ENCODE measurements at regions not wholly inside any gene's neighbourhood (a gene's known extent, or its start where the extent isn't known, plus 50 kb on each side); places are given as distances from the start of the nearest gene placed in this dataset.

- Histone ChIP-seq H3K9me3 (ENCODE audit: control insufficient read depth in 2 of 3, insufficient read depth in 1 of 3, low read length in 3 of 3) (peaks cover 0 to 4% (median 0%) of the 10 kb centered on the region in 3 donors), H3K4me1 (ENCODE audit: control insufficient read depth in 2 of 3, insufficient read depth in 2 of 3, low read depth in 1 of 3, low read length in 3 of 3) (no peaks in the 10 kb centered on the region), H3K9ac (ENCODE audit: low read length in 3 of 3) (no peak overlapping the region), H3K36me3 (ENCODE audit: control insufficient read depth in 2 of 3, insufficient read depth in 3 of 3, low read length in 3 of 3) (no peaks in the 10 kb centered on the region), H3K27me3 (ENCODE audit: control insufficient read depth, insufficient read depth, low read length) (no peaks in the 10 kb centered on the region), H3K27ac (ENCODE audit: low read depth in 2 of 2, low read length in 2 of 2) (no peak overlapping the region), H3K4me3 (ENCODE audit: low read length in 3 of 3) (no peak overlapping the region)
- DNase-seq, result no peak
- intact Hi-C loops (cut with DNase I), result no loop called here
- no peak for FAIRE-seq
- no peak for TF ChIP-seq CTCF (IDR thresholded peaks at IDR 0.05; ENCODE audit: borderline replicate concordance, extremely low read depth, insufficient read depth)
These were observed 730.9 kb upstream of the TYRP1 start for GRCh38 chr9:11962327-11962726.

GRCh38 chr9:11966786-11967185, 726.4 kb upstream of the TYRP1 start:
- DNase-seq (peak in 1 of 5 donors; percentile 1), FAIRE-seq (no peak)
- Histone ChIP-seq H3K4me3 (ENCODE audit: low read length in 3 of 3) (no peak overlapping the region), H3K4me1 (ENCODE audit: control insufficient read depth in 2 of 3, insufficient read depth in 2 of 3, low read depth in 1 of 3, low read length in 3 of 3) (no peaks in the 10 kb centered on the region), H3K36me3 (ENCODE audit: control insufficient read depth in 2 of 3, insufficient read depth in 3 of 3, low read length in 3 of 3) (no peaks in the 10 kb centered on the region), H3K27ac (ENCODE audit: low read depth in 2 of 2, low read length in 2 of 2) (no peak overlapping the region), H3K27me3 (ENCODE audit: control insufficient read depth, insufficient read depth, low read length) (no peaks in the 10 kb centered on the region), H3K9me3 (ENCODE audit: control insufficient read depth in 2 of 3, insufficient read depth in 1 of 3, low read length in 3 of 3) (no peaks in the 10 kb centered on the region), H3K9ac (ENCODE audit: low read length in 3 of 3) (no peak overlapping the region)
- intact Hi-C loops (cut with DNase I), result no loop called here
- no peak for TF ChIP-seq CTCF (IDR thresholded peaks at IDR 0.05; ENCODE audit: borderline replicate concordance, extremely low read depth, insufficient read depth)

- FAIRE-seq, result no peak
- Histone ChIP-seq H3K4me3 (ENCODE audit: low read length in 3 of 3) (no peak overlapping the region), H3K27me3 (ENCODE audit: control insufficient read depth, insufficient read depth, low read length) (no peaks in the 10 kb centered on the region), H3K9me3 (ENCODE audit: control insufficient read depth in 2 of 3, insufficient read depth in 1 of 3, low read length in 3 of 3) (no peaks in the 10 kb centered on the region), H3K36me3 (ENCODE audit: control insufficient read depth in 2 of 3, insufficient read depth in 3 of 3, low read length in 3 of 3) (no peaks in the 10 kb centered on the region), H3K9ac (ENCODE audit: low read length in 3 of 3) (no peak overlapping the region), H3K4me1 (ENCODE audit: control insufficient read depth in 2 of 3, insufficient read depth in 2 of 3, low read depth in 1 of 3, low read length in 3 of 3) (no peaks in the 10 kb centered on the region), H3K27ac (ENCODE audit: low read depth in 2 of 2, low read length in 2 of 2) (no peak overlapping the region)
- TF ChIP-seq CTCF (IDR thresholded peaks at IDR 0.05; ENCODE audit: borderline replicate concordance, extremely low read depth, insufficient read depth), result no peak
- intact Hi-C loops (cut with DNase I), result no loop called here
- DNase-seq, result no peak
These were observed 724.6 kb upstream of the TYRP1 start for GRCh38 chr9:11968631-11969030.

GRCh38 chr9:11973011-11973410, 720.2 kb upstream of the TYRP1 start:
- intact Hi-C loops (cut with DNase I), result no loop called here
- no peaks in the 10 kb centered on the region for H3K4me1 ChIP-seq (ENCODE audit: control insufficient read depth in 2 of 3, insufficient read depth in 2 of 3, low read depth in 1 of 3, low read length in 3 of 3)
- H3K9me3 ChIP-seq (ENCODE audit: control insufficient read depth in 2 of 3, insufficient read depth in 1 of 3, low read length in 3 of 3), result no peaks in the 10 kb centered on the region
- H3K9ac ChIP-seq (ENCODE audit: low read length in 3 of 3), result no peak overlapping the region
- no peak for TF ChIP-seq CTCF (IDR thresholded peaks at IDR 0.05; ENCODE audit: borderline replicate concordance, extremely low read depth, insufficient read depth)
- no peak for DNase-seq
- no peaks in the 10 kb centered on the region for H3K27me3 ChIP-seq (ENCODE audit: control insufficient read depth, insufficient read depth, low read length)
- no peak for FAIRE-seq
- H3K36me3 ChIP-seq (ENCODE audit: control insufficient read depth in 2 of 3, insufficient read depth in 3 of 3, low read length in 3 of 3), result no peaks in the 10 kb centered on the region
- no peak overlapping the region for H3K27ac ChIP-seq (ENCODE audit: low read depth in 2 of 2, low read length in 2 of 2)
- no peak overlapping the region for H3K4me3 ChIP-seq (ENCODE audit: low read length in 3 of 3)

Data from kidney (tissue), 13 donors.